PC-9 (cell line): ENCODE measurements at regions not wholly inside any gene's neighbourhood (a gene's known extent, or its start where the extent isn't known, plus 50 kb on each side); places are given as distances from the start of the nearest gene placed in this dataset.

Experiments used
- BruUV-seq: library from RNA; stranded (reverse); fragments of 400-500 nt; replicated peaks from 2 replicates; lab custom pipeline; 2021; lab: Mats Ljungman, UMichigan
- CTCF ChIA-PET: fragments of 300-600 bp; sonication (Branson Sonifier 250); formaldehyde crosslinking; loops from one replicate; lab custom pipeline; 2022; ENCODE audit warnings: antibody characterized with exemption; lab: Charles Lee
- POLR2A ChIA-PET: fragments of 300-600 bp; sonication (Branson Sonifier 250); formaldehyde crosslinking; loops from one replicate; lab custom pipeline; 2022; ENCODE audit warnings: antibody characterized with exemption; ENCODE audit not compliant: unreplicated experiment; lab: Charles Lee
- DNase-seq, 2 experiments: peaks; one replicate each; pipeline versions ENCODE4 v3.0.0 to v3.0.0-alpha.2; 2015 to 2022; ENCODE audit warnings: mixed read lengths in 1 of 2
- H2AFZ ChIP-seq: fragments of 200-600 bp; sonication (generic); 2 replicates; pipeline ENCODE4 v1.8.1; 2017; ENCODE audit warnings: antibody characterized with exemption
- H3F3A ChIP-seq: fragments of 200-600 bp; sonication (generic); 2 replicates; pipeline ENCODE4 v1.8.1; 2017; ENCODE audit warnings: antibody characterized with exemption, mild to moderate bottlenecking, low read depth; ENCODE audit not compliant: insufficient read depth
- H3K27ac ChIP-seq: fragments of 200-600 bp; sonication (generic); 2 replicates; pipeline ENCODE4 v1.6.1; 2016; ENCODE audit warnings: mixed run types
- H3K27me3 ChIP-seq: fragments of 200-600 bp; sonication (generic); 2 replicates; pipeline ENCODE4 v1.6.1; 2016; ENCODE audit warnings: low read depth, mixed run types; ENCODE audit not compliant: insufficient read depth
- H3K36me3 ChIP-seq: fragments of 200-600 bp; sonication (generic); 2 replicates; pipeline ENCODE4 v1.6.1; 2016; ENCODE audit warnings: low read depth, mixed run types
- H3K4me1 ChIP-seq: fragments of 200-600 bp; sonication (generic); replicated peaks from 2 replicates; pipeline ENCODE4 v1.6.1; 2016; ENCODE audit warnings: mixed run types; ENCODE audit not compliant: insufficient read depth
- H3K4me2 ChIP-seq: fragments of 200-600 bp; sonication (generic); 2 replicates; pipeline ENCODE4 v1.6.1; 2017; ENCODE audit warnings: mixed run types
- H3K4me3 ChIP-seq: fragments of 200-600 bp; sonication (generic); 2 replicates; pipeline ENCODE4 v1.6.1; 2016; ENCODE audit warnings: mixed run types
- H3K79me2 ChIP-seq: fragments of 200-600 bp; sonication (generic); 2 replicates; pipeline ENCODE4 v1.6.1; 2017; ENCODE audit warnings: low read depth, mixed run types
- H3K9me2 ChIP-seq: fragments of 200-600 bp; sonication (generic); 2 replicates; pipeline ENCODE4 v1.8.1; 2017; ENCODE audit warnings: mild to moderate bottlenecking; ENCODE audit not compliant: insufficient read depth
- H3K9me3 ChIP-seq: fragments of 200-600 bp; sonication (generic); 2 replicates; pipeline ENCODE4 v1.8.1; 2016; ENCODE audit warnings: low read depth; ENCODE audit not compliant: insufficient read depth
- H4K20me1 ChIP-seq: fragments of 200-600 bp; sonication (generic); 2 replicates; pipeline ENCODE4 v1.8.1; 2017; ENCODE audit not compliant: insufficient read depth
- EZH2 ChIP-seq: fragments of 200-600 bp; sonication (generic); IDR thresholded peaks from 2 replicates; pipeline ENCODE4 v1.8.0; 2017; ENCODE audit warnings: antibody characterized with exemption, low read depth
- intact Hi-C: fragments of 100-400 bp; cut with micrococcal nuclease; formaldehyde crosslinking; loops from one replicate; pipeline ENCODE4 v1.10.0; 2022; ENCODE audit not compliant: unreplicated experiment
- TF ChIP-seq, protein P1 (sequence below): fragments of 200-600 bp; sonication (generic); conservative IDR thresholded peaks from 2 replicates; pipeline ENCODE4 v1.6.1; 2017; ENCODE audit warnings: mixed run types, antibody characterized with exemption, mild to moderate bottlenecking, moderate library complexity

DNA sequence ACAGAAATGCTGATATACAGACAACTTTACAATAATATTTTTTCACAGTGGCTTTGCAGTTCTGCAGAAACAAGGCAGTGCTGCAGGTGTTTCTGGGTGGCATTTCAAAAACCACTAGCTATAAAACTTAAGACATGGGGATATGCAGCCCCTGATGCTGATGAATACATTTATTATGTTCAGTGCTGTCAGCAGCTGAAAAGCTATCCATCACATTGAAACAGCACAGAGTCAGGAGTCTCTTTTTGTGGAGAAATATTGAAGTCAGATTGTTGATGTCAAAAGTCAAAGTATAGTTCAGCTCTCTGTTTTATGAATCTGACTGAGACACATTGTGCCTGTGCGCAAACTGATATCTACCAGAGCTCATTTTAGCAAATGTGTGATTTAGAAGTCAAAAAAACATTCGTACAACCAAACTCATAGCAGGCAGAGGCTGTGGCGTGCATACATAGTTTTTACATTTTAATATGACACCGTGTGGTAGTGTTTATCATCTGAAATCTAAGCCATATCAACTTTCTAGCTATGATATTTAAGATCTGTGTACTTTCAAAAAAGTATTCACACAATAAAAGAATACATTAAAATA, 467.6 kb downstream of the PRKD1 start:
- Histone ChIP-seq H2AFZ (no peak overlapping the region), H3K4me2 (no peak overlapping the region), H3K4me1 (no peaks in the 10 kb centered on the region), H3K36me3 (no peaks in the 10 kb centered on the region), H4K20me1 (no peaks in the 10 kb centered on the region), H3K27ac (no peak overlapping the region), H3K79me2 (no peaks in the 10 kb centered on the region), H3K4me3 (no peak overlapping the region), H3K9me3 (no peaks in the 10 kb centered on the region), H3F3A (no peaks in the 10 kb centered on the region), H3K9me2 (no peaks in the 10 kb centered on the region; the same call in 1 of the 2 replicates), H3K27me3 (no peaks in the 10 kb centered on the region)
- CTCF ChIA-PET: no interaction called here
- TF ChIP-seq EZH2: no peak
- TF ChIP-seq, protein P1, sequence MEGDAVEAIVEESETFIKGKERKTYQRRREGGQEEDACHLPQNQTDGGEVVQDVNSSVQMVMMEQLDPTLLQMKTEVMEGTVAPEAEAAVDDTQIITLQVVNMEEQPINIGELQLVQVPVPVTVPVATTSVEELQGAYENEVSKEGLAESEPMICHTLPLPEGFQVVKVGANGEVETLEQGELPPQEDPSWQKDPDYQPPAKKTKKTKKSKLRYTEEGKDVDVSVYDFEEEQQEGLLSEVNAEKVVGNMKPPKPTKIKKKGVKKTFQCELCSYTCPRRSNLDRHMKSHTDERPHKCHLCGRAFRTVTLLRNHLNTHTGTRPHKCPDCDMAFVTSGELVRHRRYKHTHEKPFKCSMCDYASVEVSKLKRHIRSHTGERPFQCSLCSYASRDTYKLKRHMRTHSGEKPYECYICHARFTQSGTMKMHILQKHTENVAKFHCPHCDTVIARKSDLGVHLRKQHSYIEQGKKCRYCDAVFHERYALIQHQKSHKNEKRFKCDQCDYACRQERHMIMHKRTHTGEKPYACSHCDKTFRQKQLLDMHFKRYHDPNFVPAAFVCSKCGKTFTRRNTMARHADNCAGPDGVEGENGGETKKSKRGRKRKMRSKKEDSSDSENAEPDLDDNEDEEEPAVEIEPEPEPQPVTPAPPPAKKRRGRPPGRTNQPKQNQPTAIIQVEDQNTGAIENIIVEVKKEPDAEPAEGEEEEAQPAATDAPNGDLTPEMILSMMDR: no peak
- POLR2A ChIA-PET: no interaction called here
- BruUV-seq: no TSS peak
- DNase-seq: no peak
- intact Hi-C loops: no loop called here

DNA sequence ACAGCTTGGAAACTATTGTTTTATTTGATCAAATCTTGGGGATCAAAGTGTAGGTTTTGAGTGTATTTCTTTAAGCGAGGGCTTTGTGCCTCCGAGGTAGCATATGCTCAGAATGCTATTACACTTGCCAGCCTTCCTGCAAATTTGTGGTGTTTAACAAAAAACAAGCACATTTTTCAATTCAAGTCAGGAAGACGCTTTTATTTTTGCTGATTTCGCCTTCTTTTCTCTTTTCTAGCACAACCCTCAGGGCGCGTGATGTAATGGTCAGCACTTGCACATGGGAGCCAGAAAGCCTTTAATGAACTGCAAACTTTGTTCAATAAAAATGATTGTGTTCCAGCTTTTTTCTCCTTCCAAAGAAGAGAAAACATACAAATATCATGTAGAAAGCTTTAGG, 466.5 kb downstream of the PRKD1 start:
- no peak overlapping the region for H3K27ac ChIP-seq
- no peak overlapping the region for H3K4me3 ChIP-seq
- H3K79me2 ChIP-seq: no peaks in the 10 kb centered on the region
- DNase-seq: no peak
- no TSS peak for BruUV-seq
- no peaks in the 10 kb centered on the region for H3K27me3 ChIP-seq
- CTCF ChIA-PET: no interaction called here
- no peaks in the 10 kb centered on the region for H3K9me3 ChIP-seq
- POLR2A ChIA-PET: no interaction called here
- intact Hi-C loops: no loop called here
- H2AFZ ChIP-seq: no peak overlapping the region
- no peaks in the 10 kb centered on the region; the same call in 1 of the 2 replicates for H3K9me2 ChIP-seq
- no peak overlapping the region for H3K4me2 ChIP-seq
- no peak for TF ChIP-seq EZH2
- TF ChIP-seq, protein P1: no peak
- H4K20me1 ChIP-seq: no peaks in the 10 kb centered on the region
- no peaks in the 10 kb centered on the region for H3K4me1 ChIP-seq
- no peaks in the 10 kb centered on the region for H3F3A ChIP-seq
- no peaks in the 10 kb centered on the region for H3K36me3 ChIP-seq

DNA sequence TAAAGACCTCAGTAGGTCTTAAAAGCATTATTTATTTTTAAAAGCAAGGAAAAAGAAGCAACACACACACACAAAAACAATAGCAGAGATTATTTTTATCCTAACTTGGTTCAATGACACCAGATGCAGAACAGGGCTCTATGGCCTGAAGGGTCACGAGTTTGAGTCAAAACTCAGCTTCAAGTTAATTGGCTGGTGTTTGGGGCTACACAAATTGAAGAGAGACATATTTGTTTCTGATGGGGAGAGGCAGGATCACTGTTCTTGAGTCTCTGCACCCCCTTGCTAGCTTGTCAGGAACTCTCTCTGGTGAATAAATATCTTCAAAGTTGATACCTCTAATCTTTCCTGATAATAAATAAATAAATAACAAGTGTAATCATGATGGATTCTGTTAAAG, 466.1 kb downstream of the PRKD1 start:
- intact Hi-C loops: no loop called here
- H3K9me3 ChIP-seq: no peaks in the 10 kb centered on the region
- H3K4me1 ChIP-seq: no peaks in the 10 kb centered on the region
- no peak for TF ChIP-seq EZH2
- TF ChIP-seq, protein P1: no peak
- no peaks in the 10 kb centered on the region for H4K20me1 ChIP-seq
- no peaks in the 10 kb centered on the region for H3K36me3 ChIP-seq
- no peaks in the 10 kb centered on the region for H3F3A ChIP-seq
- no peak overlapping the region for H2AFZ ChIP-seq
- H3K27ac ChIP-seq: no peak overlapping the region
- no peak overlapping the region for H3K4me2 ChIP-seq
- H3K9me2 ChIP-seq: no peaks in the 10 kb centered on the region; the same call in 1 of the 2 replicates
- no peak for DNase-seq
- no peaks in the 10 kb centered on the region for H3K79me2 ChIP-seq
- POLR2A ChIA-PET: no interaction called here
- CTCF ChIA-PET: no interaction called here
- no peaks in the 10 kb centered on the region for H3K27me3 ChIP-seq
- BruUV-seq: no TSS peak
- H3K4me3 ChIP-seq: no peak overlapping the region
